Prostate gland (tissue), 2 donors: ENCODE measurements at regions not wholly inside any gene's neighbourhood (a gene's known extent, or its start where the extent isn't known, plus 50 kb on each side); places are given as distances from the start of the nearest gene placed in this dataset.

Experiments
- CTCF ChIP-seq, 4 experiments: fragments of 200-600 bp in 2 of 4; fragments of 450-650 bp in 2 of 4; sonication (generic) in 2 of 4; IDR thresholded peaks; 1 replicate in 3 of 4; 2 replicates in 1 of 4; pipeline ENCODE4 v1.5.1; 2016 to 2019; ENCODE audit warnings: antibody characterized with exemption in 4 of 4, mild to moderate bottlenecking in 2 of 4, moderate library complexity in 2 of 4
- POLR2A ChIP-seq: fragments of 450-650 bp; IDR thresholded peaks from one replicate; pipeline ENCODE4 v1.6.1; 2016; ENCODE audit warnings: antibody characterized with exemption, mild to moderate bottlenecking

- TF ChIP-seq CTCF (IDR thresholded peaks at IDR 0.05) (no peak), POLR2A (no peak)
Measured at GRCh38 chr14:38887696-38888095, 215.3 kb downstream of the SEC23A start.
